Type B pancreatic cell (in vitro differentiated cells): ENCODE measurements at regions not wholly inside any gene's neighbourhood (a gene's known extent, or its start where the extent isn't known, plus 50 kb on each side); places are given as distances from the start of the nearest gene placed in this dataset.

Source experiments
- DNase-seq: peaks from one replicate; pipeline ENCODE4 v3.0.0; 2021; ENCODE audit warnings: mixed read lengths; ENCODE audit not compliant: unreplicated experiment; ENCODE audit errors: extremely low spot score
- H3K27ac Mint-ChIP-seq: 2 replicates; pipeline ENCODE4 v1.8.0; 2021; ENCODE audit warnings: mild to moderate bottlenecking, mixed read lengths
- H3K27me3 Mint-ChIP-seq: 2 replicates; pipeline ENCODE4 v1.8.0; 2021; ENCODE audit warnings: mixed read lengths
- H3K36me3 Mint-ChIP-seq: 2 replicates; pipeline ENCODE4 v1.8.0; 2021; ENCODE audit warnings: mixed read lengths
- H3K4me1 Mint-ChIP-seq: one replicate; pipeline ENCODE4 v1.8.0; 2021; ENCODE audit warnings: mixed read lengths; ENCODE audit not compliant: unreplicated experiment
- H3K4me3 Mint-ChIP-seq: 2 replicates; pipeline ENCODE4 v1.8.0; 2021; ENCODE audit warnings: mild to moderate bottlenecking, mixed read lengths
- H3K9me3 Mint-ChIP-seq: 2 replicates; pipeline ENCODE4 v1.8.0; 2021; ENCODE audit warnings: mixed read lengths
- TF ChIP-seq, protein P1 (sequence below): fragments of 200-600 bp; sonication (generic); conservative IDR thresholded peaks from 2 replicates; pipeline ENCODE4 v1.5.0; 2021; ENCODE audit warnings: antibody characterized with exemption, mild to moderate bottlenecking

DNA sequence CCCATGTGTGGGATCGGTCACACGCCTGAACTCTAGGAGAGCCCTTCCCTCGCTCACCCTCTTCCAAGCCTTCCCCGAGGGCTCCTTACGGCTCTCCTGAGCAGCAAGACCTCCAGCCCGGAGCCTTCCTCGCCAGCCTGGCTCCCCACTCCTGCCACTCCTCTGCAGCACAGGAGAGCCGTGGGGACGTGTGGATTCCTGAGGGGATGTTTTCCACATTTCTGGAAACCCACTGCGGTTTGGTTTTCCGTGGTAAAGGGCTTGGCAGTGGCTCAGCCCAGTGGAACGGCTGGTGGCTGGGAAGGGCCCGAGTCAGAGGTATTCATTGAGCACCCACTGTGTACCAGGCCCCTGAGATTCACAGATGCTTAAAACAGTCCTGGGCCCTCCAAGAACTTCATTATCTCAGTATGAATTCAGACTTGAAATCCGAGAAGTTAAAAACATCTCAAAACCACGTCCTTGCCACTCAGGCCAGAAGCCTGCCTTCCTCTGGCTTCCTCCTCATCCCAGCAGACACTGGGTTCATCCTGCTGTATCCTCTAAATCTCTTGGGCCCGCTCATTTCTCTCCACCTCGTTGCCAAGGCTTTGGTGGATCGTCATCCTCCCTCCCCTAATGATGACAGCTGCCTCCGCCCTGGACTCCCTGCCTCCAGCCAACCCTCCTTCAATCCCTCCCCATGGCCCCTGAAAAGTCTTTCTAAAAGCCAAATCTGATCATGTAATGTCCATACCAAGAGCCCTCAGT, 109.6 kb downstream of the FGF18 start:
- TF ChIP-seq, protein P1, sequence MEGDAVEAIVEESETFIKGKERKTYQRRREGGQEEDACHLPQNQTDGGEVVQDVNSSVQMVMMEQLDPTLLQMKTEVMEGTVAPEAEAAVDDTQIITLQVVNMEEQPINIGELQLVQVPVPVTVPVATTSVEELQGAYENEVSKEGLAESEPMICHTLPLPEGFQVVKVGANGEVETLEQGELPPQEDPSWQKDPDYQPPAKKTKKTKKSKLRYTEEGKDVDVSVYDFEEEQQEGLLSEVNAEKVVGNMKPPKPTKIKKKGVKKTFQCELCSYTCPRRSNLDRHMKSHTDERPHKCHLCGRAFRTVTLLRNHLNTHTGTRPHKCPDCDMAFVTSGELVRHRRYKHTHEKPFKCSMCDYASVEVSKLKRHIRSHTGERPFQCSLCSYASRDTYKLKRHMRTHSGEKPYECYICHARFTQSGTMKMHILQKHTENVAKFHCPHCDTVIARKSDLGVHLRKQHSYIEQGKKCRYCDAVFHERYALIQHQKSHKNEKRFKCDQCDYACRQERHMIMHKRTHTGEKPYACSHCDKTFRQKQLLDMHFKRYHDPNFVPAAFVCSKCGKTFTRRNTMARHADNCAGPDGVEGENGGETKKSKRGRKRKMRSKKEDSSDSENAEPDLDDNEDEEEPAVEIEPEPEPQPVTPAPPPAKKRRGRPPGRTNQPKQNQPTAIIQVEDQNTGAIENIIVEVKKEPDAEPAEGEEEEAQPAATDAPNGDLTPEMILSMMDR = no peak
- H3K27ac Mint-ChIP-seq = no peak overlapping the region
- no peak overlapping the region for H3K4me3 Mint-ChIP-seq
- DNase-seq = no peak
- H3K27me3 Mint-ChIP-seq = no peaks in the 10 kb centered on the region
- no peaks in the 10 kb centered on the region for H3K36me3 Mint-ChIP-seq
- H3K9me3 Mint-ChIP-seq = no peaks in the 10 kb centered on the region
- H3K4me1 Mint-ChIP-seq = peaks cover 2% of the 10 kb centered on the region

DNA sequence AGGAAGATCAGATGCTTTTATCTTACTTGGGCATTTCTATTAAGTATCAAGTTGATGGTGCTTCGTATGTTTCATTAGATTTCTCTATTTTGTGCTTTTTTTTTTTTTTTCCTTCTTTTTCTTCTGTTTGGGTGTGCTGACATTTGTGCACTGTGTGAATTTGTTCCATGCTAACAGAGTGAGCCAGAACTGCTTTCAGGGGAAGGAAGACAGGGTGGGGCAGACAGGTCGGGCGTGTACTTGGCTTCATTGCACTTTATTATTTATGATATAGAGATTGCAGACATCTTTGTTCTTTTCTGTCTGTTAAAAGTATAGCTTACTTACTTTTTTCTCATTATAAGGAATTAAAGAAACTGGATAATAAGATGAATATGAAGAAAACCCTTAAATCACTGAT, 112.2 kb downstream of the FGF18 start:
- no peaks in the 10 kb centered on the region for H3K36me3 Mint-ChIP-seq
- H3K9me3 Mint-ChIP-seq = peaks cover 4% of the 10 kb centered on the region
- TF ChIP-seq, protein P1 = no peak

DNA sequence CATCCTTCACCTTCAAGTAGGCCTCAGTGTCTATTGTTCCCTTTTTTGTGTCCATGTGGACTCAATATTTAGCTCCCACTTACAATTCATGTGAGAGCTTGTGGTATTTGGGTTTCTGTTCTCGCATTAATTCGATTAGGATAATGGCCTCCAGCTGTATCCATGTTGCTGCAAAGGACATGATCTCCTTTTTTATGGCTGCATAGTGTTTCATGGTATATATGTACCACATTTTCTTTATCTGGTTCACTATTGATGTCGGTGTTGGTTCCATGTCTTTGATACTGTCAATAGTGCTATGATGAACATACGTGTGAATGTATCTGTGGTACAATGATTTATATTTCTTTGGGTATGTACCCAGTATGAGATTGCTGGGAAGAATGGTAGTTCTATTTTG, 113.7 kb downstream of the FGF18 start:
- H3K27ac Mint-ChIP-seq = no peak overlapping the region
- H3K4me3 Mint-ChIP-seq = no peak overlapping the region
- H3K27me3 Mint-ChIP-seq = no peaks in the 10 kb centered on the region
- DNase-seq = no peak
- H3K9me3 Mint-ChIP-seq = peaks cover 8% of the 10 kb centered on the region
- TF ChIP-seq, protein P1 = no peak
- H3K4me1 Mint-ChIP-seq = peaks cover 19% of the 10 kb centered on the region
- H3K36me3 Mint-ChIP-seq = no peaks in the 10 kb centered on the region

More for the DNA sequence above, 112.2 kb downstream of the FGF18 start:
- no peaks in the 10 kb centered on the region for H3K27me3 Mint-ChIP-seq
- H3K27ac Mint-ChIP-seq = no peak overlapping the region
- H3K4me3 Mint-ChIP-seq = no peak overlapping the region
- no peak for DNase-seq
- peaks cover 11% of the 10 kb centered on the region for H3K4me1 Mint-ChIP-seq

DNA sequence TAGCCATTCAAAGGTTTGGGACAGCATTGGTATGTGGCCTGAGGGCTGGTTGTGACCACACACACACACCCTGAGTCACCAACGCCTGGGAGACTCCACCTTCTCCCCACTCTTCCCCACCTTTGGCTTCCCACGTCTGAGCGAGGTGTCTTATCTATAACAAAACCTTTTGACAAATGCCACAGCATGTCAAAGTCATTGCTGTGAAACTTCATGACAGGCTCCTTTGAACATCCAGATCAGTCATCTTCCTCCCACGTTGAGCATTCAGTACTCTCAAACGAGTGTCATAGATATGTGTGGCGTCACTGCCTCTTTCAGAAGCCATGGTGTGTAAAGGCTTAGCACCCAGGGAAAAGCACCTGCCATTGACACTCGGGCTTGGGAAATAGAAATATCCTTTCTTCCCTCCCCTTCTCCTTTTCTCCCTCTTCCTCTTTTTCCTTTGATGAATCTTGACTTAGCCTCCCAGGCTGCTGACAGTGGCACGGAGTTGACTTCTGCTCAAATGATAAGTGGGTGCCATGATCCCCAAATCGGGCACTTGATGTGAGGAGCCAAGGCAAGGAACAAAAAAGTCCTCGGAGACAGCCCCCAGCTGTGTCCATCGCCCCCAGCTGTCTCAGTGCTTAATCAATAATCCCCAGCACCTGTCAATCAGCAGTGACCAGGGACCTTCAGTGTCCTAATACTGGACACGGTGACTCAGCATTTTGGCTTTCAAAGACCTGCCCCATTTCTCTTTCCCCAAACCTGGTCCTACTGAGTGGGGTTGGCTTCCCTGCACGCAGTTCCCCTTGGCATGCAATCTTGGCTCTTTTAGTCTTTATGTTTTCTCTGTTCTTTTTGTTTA, 114.8 kb downstream of the FGF18 start:
- Mint-ChIP-seq H3K36me3 (no peaks in the 10 kb centered on the region), H3K27me3 (no peaks in the 10 kb centered on the region), H3K4me1 (peaks cover 19% of the 10 kb centered on the region), H3K27ac (peak overlapping the region; percentile 79), H3K9me3 (peaks cover 8% of the 10 kb centered on the region), H3K4me3 (no peak overlapping the region)
- TF ChIP-seq, protein P1 = no peak
- peak; percentile 32 for DNase-seq

DNA sequence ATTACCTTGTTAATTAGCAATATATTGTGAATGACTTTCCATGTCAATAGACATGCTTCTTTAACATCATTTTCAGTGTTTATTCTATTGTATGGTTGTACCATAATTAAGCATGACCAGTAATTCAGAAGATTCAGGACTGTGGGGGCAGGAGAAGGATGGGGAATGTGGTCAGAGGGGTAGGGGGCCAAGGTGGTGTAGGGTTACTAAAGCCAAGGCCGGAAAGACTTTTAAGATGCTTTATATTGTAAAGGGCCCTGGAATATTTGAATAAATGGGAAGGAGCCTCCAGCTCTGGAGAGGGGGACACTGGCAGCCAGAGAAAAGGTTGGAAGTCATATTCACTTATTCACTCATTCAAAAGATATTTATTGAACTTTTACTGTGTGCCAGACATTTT, 115.7 kb downstream of the FGF18 start:
- Mint-ChIP-seq H3K4me1 (peaks cover 19% of the 10 kb centered on the region), H3K9me3 (peaks cover 8% of the 10 kb centered on the region), H3K27me3 (peaks cover 2% of the 10 kb centered on the region), H3K36me3 (no peaks in the 10 kb centered on the region), H3K4me3 (no peak overlapping the region), H3K27ac (no peak overlapping the region)
- TF ChIP-seq, protein P1 = no peak
- DNase-seq = no peak
